HepG2 (cell line): ENCODE measurements at regions not wholly inside any gene's neighbourhood (a gene's known extent, or its start where the extent isn't known, plus 50 kb on each side); places are given as distances from the start of the nearest gene placed in this dataset.

Experiments used
- BCLAF1 ChIP-seq: fragments of 450-650 bp; IDR thresholded peaks from 2 replicates; pipeline ENCODE4 v1.6.1; 2017; ENCODE audit warnings: mild to moderate bottlenecking
- DR1 ChIP-seq: sonication (generic); formaldehyde crosslinking; IDR thresholded peaks from 2 replicates; pipeline ENCODE4 v1.8.0; 2021; ENCODE audit warnings: mild to moderate bottlenecking, missing genetic modification reagents, inconsistent platforms
- HOXA9 ChIP-seq: sonication (generic); formaldehyde crosslinking; IDR thresholded peaks from 2 replicates; pipeline ENCODE4 v1.8.1; 2022; ENCODE audit warnings: missing genetic modification reagents, mild to moderate bottlenecking, moderate library complexity, borderline replicate concordance
- JUNB ChIP-seq: sonication (generic); formaldehyde crosslinking; IDR thresholded peaks from 2 replicates; pipeline ENCODE4 v1.8.0; 2022; ENCODE audit warnings: missing genetic modification reagents, mild to moderate bottlenecking, borderline replicate concordance
- ZBTB42 ChIP-seq: sonication (generic); formaldehyde crosslinking; IDR thresholded peaks from 2 replicates; pipeline ENCODE4 v1.5.0; 2020; ENCODE audit warnings: mild to moderate bottlenecking, missing genetic modification reagents
- ZNF317 ChIP-seq: sonication (generic); formaldehyde crosslinking; IDR thresholded peaks from 2 replicates; pipeline ENCODE4 v1.5.0; 2020; ENCODE audit warnings: mild to moderate bottlenecking, missing genetic modification reagents
- ZNF512 ChIP-seq: sonication (generic); formaldehyde crosslinking; IDR thresholded peaks from 2 replicates; pipeline ENCODE4 v1.4.0; 2020; ENCODE audit warnings: mild to moderate bottlenecking, missing genetic modification reagents

DNA sequence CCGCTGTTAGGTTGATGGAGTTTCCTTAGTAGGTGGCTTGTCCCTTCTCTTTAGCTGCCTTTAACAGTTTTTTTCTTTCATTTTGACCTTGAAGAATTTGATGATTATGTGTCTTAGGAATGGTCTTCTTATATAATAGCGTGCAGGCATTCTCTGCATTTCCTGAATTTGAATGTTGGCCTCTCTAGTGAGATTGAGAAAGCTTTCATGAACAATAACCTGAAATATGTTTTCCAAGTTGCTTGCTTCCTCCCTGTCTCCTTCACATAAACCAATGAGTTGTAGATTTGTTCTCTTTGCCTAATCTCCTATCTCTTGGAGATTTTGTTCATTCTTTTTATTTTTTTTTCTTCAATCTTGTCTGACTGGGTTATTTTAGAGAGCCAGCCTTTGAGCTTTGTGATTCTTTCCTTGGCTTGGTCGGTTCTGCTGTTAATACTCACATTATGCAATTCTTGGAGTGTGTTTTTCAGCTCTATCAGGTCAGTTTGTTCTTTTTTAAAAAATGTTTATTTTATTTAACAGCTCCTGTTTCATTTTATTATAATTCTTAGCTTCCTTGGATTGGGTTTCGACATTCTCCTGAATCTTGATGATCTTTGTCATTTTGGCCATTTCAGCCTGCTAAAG lies 627.9 kb downstream of the SI start:
- no peak for TF ChIP-seq ZBTB42 (CRISPR knock-in tag)
- TF ChIP-seq HOXA9: no peak
- no peak for TF ChIP-seq ZNF512 (CRISPR knock-in tag)
- TF ChIP-seq ZNF317 (CRISPR knock-in tag): no peak
- TF ChIP-seq BCLAF1: no peak
- TF ChIP-seq JUNB (CRISPR knock-in tag): no peak
- no peak for TF ChIP-seq DR1 (CRISPR knock-in tag)
